B cell (primary cell): ENCODE measurements at regions not wholly inside any gene's neighbourhood (a gene's known extent, or its start where the extent isn't known, plus 50 kb on each side); places are given as distances from the start of the nearest gene placed in this dataset.

ENCODE experiments used
- ATAC-seq: fragments of 200-7000 bp; cut with Tn5 transposase; one replicate; pipeline ENCODE4 v1.10.0; 2021; ENCODE audit warnings: low read depth, mild to moderate bottlenecking, moderate number of reproducible peaks, moderate library complexity
- CTCF ChIA-PET: fragments of 350-600 bp; sonication (Branson Sonifier 250); formaldehyde crosslinking; loops from one replicate; lab custom pipeline; 2021; ENCODE audit warnings: antibody characterized with exemption, inconsistent platforms; lab: Charles Lee
- POLR2A ChIA-PET: fragments of 350-600 bp; sonication (Branson Sonifier 250); formaldehyde crosslinking; loops from one replicate; lab custom pipeline; 2021; ENCODE audit warnings: antibody characterized with exemption; lab: Charles Lee
- DNase-seq: peaks from one replicate; pipeline ENCODE4 v3.0.0; 2013
- H2AFZ ChIP-seq: 2 replicates; pipeline ENCODE4 v1.6.1; 2012; ENCODE audit warnings: mild to moderate bottlenecking, low read depth, low read length; ENCODE audit not compliant: insufficient read depth, poor library complexity, severe bottlenecking
- H3K27ac ChIP-seq, 2 donors: 1 replicate in 1 of 2; 2 replicates in 1 of 2; pipeline ENCODE4 v1.5.1; 2012 to 2013; ENCODE audit warnings: low read length in 2 of 2, mild to moderate bottlenecking in 2 of 2, moderate library complexity in 1 of 2
- H3K27me3 ChIP-seq, 4 experiments: fragments of 200-600 bp in 1 of 4; sonication (generic) in 1 of 4; replicated peaks in 1 of 4; 1 replicate in 2 of 4; 2 replicates in 2 of 4; pipeline versions ENCODE4 v1.6.1 to v1.7.0; 2013 to 2016; ENCODE audit warnings: low read length in 3 of 4, mild to moderate bottlenecking in 2 of 4, mixed read lengths in 1 of 4, moderate library complexity in 1 of 4; ENCODE audit not compliant: insufficient read depth in 4 of 4, control insufficient read depth in 3 of 4; ENCODE audit errors: control extremely low read depth in 1 of 4
- H3K36me3 ChIP-seq, 2 experiments: replicated peaks in 1 of 2; 1 replicate in 1 of 2; 2 replicates in 1 of 2; pipeline versions ENCODE4 v1.6.1 to v1.7.1; 2013; ENCODE audit warnings: low read length in 1 of 2; ENCODE audit not compliant: insufficient read depth in 2 of 2, control insufficient read depth in 1 of 2; ENCODE audit errors: control extremely low read depth in 1 of 2, extremely low read depth in 1 of 2
- H3K4me1 ChIP-seq, 2 donors: fragments of 200-600 bp in 1 of 2; sonication (generic) in 1 of 2; 1 replicate in 1 of 2; 2 replicates in 1 of 2; pipeline versions ENCODE4 v1.5.1 to v1.6.1; 2013 to 2017; ENCODE audit warnings: low read length in 2 of 2; ENCODE audit not compliant: control insufficient read depth in 2 of 2, insufficient read depth in 2 of 2
- H3K4me2 ChIP-seq: replicated peaks from 2 replicates; pipeline ENCODE3; 2012; ENCODE audit warnings: mild to moderate bottlenecking, low read depth, low read length; ENCODE audit not compliant: poor library complexity, severe bottlenecking
- H3K4me3 ChIP-seq, 5 experiments: fragments of 200-600 bp in 1 of 5; sonication (generic) in 1 of 5; 1 replicate in 3 of 5; 2 replicates in 2 of 5; pipeline versions ENCODE4 v1.5.1 to v1.7.0; 2011 to 2016; ENCODE audit warnings: low read length in 4 of 5, mild to moderate bottlenecking in 4 of 5, low read depth in 2 of 5, control low read depth in 1 of 5, moderate library complexity in 1 of 5; ENCODE audit not compliant: insufficient read depth in 1 of 5; ENCODE audit errors: control extremely low read depth in 1 of 5, extremely low read depth in 1 of 5
- H3K79me2 ChIP-seq: fragments of 200-600 bp; sonication (generic); one replicate; pipeline ENCODE4 v1.6.0; 2016; ENCODE audit warnings: low read length; ENCODE audit not compliant: control insufficient read depth, insufficient read depth
- H3K9ac ChIP-seq: fragments of 200-600 bp; sonication (generic); 2 replicates; pipeline ENCODE4 v1.6.1; 2017; ENCODE audit warnings: mild to moderate bottlenecking, low read length, moderate library complexity
- H3K9me3 ChIP-seq, 3 donors: one replicate each; pipeline versions ENCODE4 v1.6.1 to v1.7.1; 2013; ENCODE audit warnings: low read length in 2 of 3; ENCODE audit not compliant: control insufficient read depth in 2 of 3, insufficient read depth in 1 of 3; ENCODE audit errors: control extremely low read depth in 1 of 3
- H4K20me1 ChIP-seq: 2 replicates; pipeline ENCODE4 v1.6.0; 2012; ENCODE audit warnings: mild to moderate bottlenecking, low read length; ENCODE audit not compliant: insufficient read depth, control insufficient read depth, poor library complexity, severe bottlenecking
- H3K27ac Mint-ChIP-seq: one replicate; pipeline ENCODE4 v1.8.0; 2021; ENCODE audit warnings: mixed read lengths
- H3K27me3 Mint-ChIP-seq: one replicate; pipeline ENCODE4 v1.8.0; 2021; ENCODE audit warnings: mixed read lengths
- H3K4me1 Mint-ChIP-seq: one replicate; pipeline ENCODE4 v1.8.0; 2021; ENCODE audit warnings: mixed read lengths
- H3K4me3 Mint-ChIP-seq: one replicate; pipeline ENCODE4 v1.8.0; 2021; ENCODE audit warnings: mixed read lengths
- H3K9me3 Mint-ChIP-seq: one replicate; pipeline ENCODE4 v1.8.0; 2022; ENCODE audit warnings: mixed read lengths; ENCODE audit not compliant: insufficient read depth
- EZH2 ChIP-seq: IDR thresholded peaks from 2 replicates; pipeline ENCODE4 v1.6.1; 2012; ENCODE audit warnings: borderline replicate concordance, low read depth, mild to moderate bottlenecking, moderate library complexity, low read length; ENCODE audit not compliant: insufficient read depth, poor library complexity, severe bottlenecking
- WGBS: methylation state at CpG from one replicate; pipeline ENCODE4 v1.1.5; 2013; ENCODE audit warnings: missing lambda C conversion rate; ENCODE audit not compliant: insufficient coverage; 5-methylcytosine and 5-hydroxymethylcytosine counted together
- intact Hi-C: fragments of 100-400 bp; cut with micrococcal nuclease; formaldehyde crosslinking; loops from one replicate; pipeline ENCODE4 v1.10.0; 2022
- TF ChIP-seq, protein P1 (sequence below): fragments of 200-600 bp; IDR thresholded peaks from one replicate; pipeline ENCODE4 v1.8.0; 2022; ENCODE audit warnings: antibody characterized with exemption, mild to moderate bottlenecking

GRCh38 chr2:21424375-21424774, 300.6 kb downstream of the TDRD15 start:
- ChIA-PET CTCF (no interaction called here), POLR2A (no interaction called here)
- Mint-ChIP-seq H3K9me3 (peaks cover 5% of the 10 kb centered on the region), H3K4me3 (no peak overlapping the region), H3K27ac (no peak overlapping the region), H3K27me3 (no peaks in the 10 kb centered on the region), H3K4me1 (no peaks in the 10 kb centered on the region)
- Histone ChIP-seq H3K9ac (no peak overlapping the region), H3K9me3 (peaks cover 0 to 3% (median 0%) of the 10 kb centered on the region in 3 donors), H2AFZ (no peak overlapping the region), H3K36me3 (no peaks in the 10 kb centered on the region), H3K4me1 (no peaks in the 10 kb centered on the region), H3K27ac (no peak overlapping the region), H3K4me3 (no peak overlapping the region), H4K20me1 (no peaks in the 10 kb centered on the region), H3K79me2 (no peaks in the 10 kb centered on the region), H3K4me2 (no peak overlapping the region), H3K27me3 (no peaks in the 10 kb centered on the region)
- intact Hi-C loops = no loop called here
- DNase-seq (no peak), ATAC-seq (no peak)
- WGBS = 76% methylated on average over 4 of the region's 4 CpGs
- TF ChIP-seq, protein P1, sequence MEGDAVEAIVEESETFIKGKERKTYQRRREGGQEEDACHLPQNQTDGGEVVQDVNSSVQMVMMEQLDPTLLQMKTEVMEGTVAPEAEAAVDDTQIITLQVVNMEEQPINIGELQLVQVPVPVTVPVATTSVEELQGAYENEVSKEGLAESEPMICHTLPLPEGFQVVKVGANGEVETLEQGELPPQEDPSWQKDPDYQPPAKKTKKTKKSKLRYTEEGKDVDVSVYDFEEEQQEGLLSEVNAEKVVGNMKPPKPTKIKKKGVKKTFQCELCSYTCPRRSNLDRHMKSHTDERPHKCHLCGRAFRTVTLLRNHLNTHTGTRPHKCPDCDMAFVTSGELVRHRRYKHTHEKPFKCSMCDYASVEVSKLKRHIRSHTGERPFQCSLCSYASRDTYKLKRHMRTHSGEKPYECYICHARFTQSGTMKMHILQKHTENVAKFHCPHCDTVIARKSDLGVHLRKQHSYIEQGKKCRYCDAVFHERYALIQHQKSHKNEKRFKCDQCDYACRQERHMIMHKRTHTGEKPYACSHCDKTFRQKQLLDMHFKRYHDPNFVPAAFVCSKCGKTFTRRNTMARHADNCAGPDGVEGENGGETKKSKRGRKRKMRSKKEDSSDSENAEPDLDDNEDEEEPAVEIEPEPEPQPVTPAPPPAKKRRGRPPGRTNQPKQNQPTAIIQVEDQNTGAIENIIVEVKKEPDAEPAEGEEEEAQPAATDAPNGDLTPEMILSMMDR = no peak
- TF ChIP-seq EZH2 = no peak

DNA sequence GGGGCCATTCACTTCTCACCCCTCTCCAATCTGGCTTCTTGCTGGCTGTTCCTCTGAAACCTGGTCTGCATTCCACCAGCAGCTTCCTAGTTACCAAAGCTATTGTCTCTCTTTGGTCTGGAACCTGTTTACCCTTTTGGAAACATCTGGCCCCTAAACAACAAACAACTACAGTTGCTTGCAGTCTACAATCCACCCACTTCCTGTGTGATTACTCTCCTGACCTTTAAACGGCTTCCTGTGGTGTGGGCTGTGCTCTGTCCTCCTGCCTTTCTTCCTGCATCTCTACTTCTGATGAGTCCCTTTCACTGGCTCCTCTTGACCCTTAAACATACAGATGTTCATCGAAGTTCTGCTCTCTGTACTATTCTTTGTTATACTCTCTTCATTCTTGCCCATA, 303.8 kb downstream of the TDRD15 start:
- no peaks in the 10 kb centered on the region for H3K27me3 Mint-ChIP-seq
- POLR2A ChIA-PET = no interaction called here
- TF ChIP-seq, protein P1 = no peak
- TF ChIP-seq EZH2 = no peak

More for the DNA sequence above, 303.8 kb downstream of the TDRD15 start:
- H3K4me1 ChIP-seq = no peaks in the 10 kb centered on the region
- H3K9ac ChIP-seq = no peak overlapping the region
- peaks cover 5% of the 10 kb centered on the region for H3K9me3 Mint-ChIP-seq
- 48% methylated on average over 2 of the region's 2 CpGs for WGBS
- H3K79me2 ChIP-seq = no peaks in the 10 kb centered on the region
- H3K4me1 Mint-ChIP-seq = no peaks in the 10 kb centered on the region
- H3K4me3 ChIP-seq = no peak overlapping the region
- H3K4me2 ChIP-seq = no peak overlapping the region
- no peaks in the 10 kb centered on the region for H3K27me3 ChIP-seq
- peaks cover 0 to 4% (median 0%) of the 10 kb centered on the region in 3 donors for H3K9me3 ChIP-seq
- H4K20me1 ChIP-seq = no peaks in the 10 kb centered on the region
- ATAC-seq (no peak), DNase-seq (no peak)
- CTCF ChIA-PET = no interaction called here
- H3K27ac ChIP-seq = no peak overlapping the region
- no peaks in the 10 kb centered on the region for H3K36me3 ChIP-seq
- no peak overlapping the region for H3K4me3 Mint-ChIP-seq
- no peak overlapping the region for H2AFZ ChIP-seq
- no peak overlapping the region for H3K27ac Mint-ChIP-seq
- intact Hi-C loops = no loop called here
